ENCODE measurements at regions not wholly inside any gene's neighbourhood (a gene's known extent, or its start where the extent isn't known, plus 50 kb on each side); places are given as distances from the start of the nearest gene placed in this dataset.

GRCh38 chr12:22115711-22116110 is 69.7 kb downstream of the CMAS start:
- H3K4me3 ChIP-seq, result no peak overlapping the region
- no peak overlapping the region for H3K27ac ChIP-seq (ENCODE audit: control insufficient read depth, insufficient read depth)
- no peak overlapping the region for H2AFZ ChIP-seq (ENCODE audit: control insufficient read depth, low read depth, low read length)
- H3K9ac ChIP-seq (ENCODE audit: control insufficient read depth, insufficient read depth, low read length), result no peak overlapping the region
- WGBS (ENCODE audit: insufficient coverage, insufficient replicate concordance, low lambda C conversion rate, missing lambda C conversion rate), result 33% methylated on average over 4 of the region's 4 CpGs
- no peaks in the 10 kb centered on the region for H3K9me3 ChIP-seq (replicated peaks; ENCODE audit: control insufficient read depth, insufficient read depth, low read length)
- TF ChIP-seq BMI1 (IDR thresholded peaks at IDR 0.05; ENCODE audit: borderline replicate concordance) (no peak), ZNF592 (IDR thresholded peaks at IDR 0.05) (no peak), HDAC6 (IDR thresholded peaks at IDR 0.05; ENCODE audit: unreplicated experiment) (no peak), EGR1 (IDR thresholded peaks at IDR 0.05; ENCODE audit: borderline replicate concordance in 1 of 2, low read depth in 2 of 2, low read length in 2 of 2) (no peak), SUPT20H (IDR thresholded peaks at IDR 0.05; ENCODE audit: borderline replicate concordance, control insufficient read depth, low read depth, low read length) (no peak), E2F8 (IDR thresholded peaks at IDR 0.05; ENCODE audit: low read depth, partially characterized antibody) (no peak), PAX5 (IDR thresholded peaks at IDR 0.05; ENCODE audit: borderline replicate concordance, low read depth, low read length) (no peak), KDM1A (IDR thresholded peaks at IDR 0.05; ENCODE audit: borderline replicate concordance) (no peak), TARDBP (IDR thresholded peaks at IDR 0.05; ENCODE audit: borderline replicate concordance) (no peak), GABPA (IDR thresholded peaks at IDR 0.05; ENCODE audit: low read depth) (no peak), RFX5 (IDR thresholded peaks at IDR 0.05; ENCODE audit: low read depth, low read length) (no peak), SREBF2 (IDR thresholded peaks at IDR 0.05; ENCODE audit: low read length) (no peak), ATF7 (IDR thresholded peaks at IDR 0.05; ENCODE audit: low read depth) (no peak), CEBPZ (IDR thresholded peaks at IDR 0.05; ENCODE audit: low read depth, low read length) (no peak), POU2F2 (IDR thresholded peaks at IDR 0.05; ENCODE audit: borderline replicate concordance, low read depth, low read length) (no peak), ETV6 (conservative IDR thresholded peaks at IDR 0.05 in 1 of 2, IDR thresholded peaks at IDR 0.05 in 1 of 2; ENCODE audit: borderline replicate concordance in 1 of 2, low read depth in 1 of 2) (no peak)
- no peaks in the 10 kb centered on the region for H3K79me2 ChIP-seq (ENCODE audit: control insufficient read depth, insufficient read depth, low read length)
- no peaks in the 10 kb centered on the region for H3K4me1 ChIP-seq (ENCODE audit: control insufficient read depth, insufficient read depth, low read length)
- no peaks in the 10 kb centered on the region for H3K36me3 ChIP-seq (ENCODE audit: control insufficient read depth in 2 of 2, insufficient read depth in 2 of 2, low read length in 1 of 2)
- POLR2A ChIA-PET, result no interaction called here
- RAD21 ChIA-PET (ENCODE audit: unreplicated experiment), result no interaction called here
- no peak overlapping the region for H3K4me2 ChIP-seq (ENCODE audit: control insufficient read depth, insufficient read depth)
- H3K27me3 ChIP-seq (replicated peaks in 1 of 2; ENCODE audit: control insufficient read depth in 2 of 2, insufficient read depth in 2 of 2, low read length in 1 of 2), result no peaks in the 10 kb centered on the region
- FAIRE-seq (no peak), ATAC-seq (no peak), DNase-seq (ENCODE audit: low read depth, low spot score) (no peak)
- in situ Hi-C loops (cut with MboI), result no loop called here
- CTCF ChIA-PET, result no interaction called here
- no peaks in the 10 kb centered on the region for H4K20me1 ChIP-seq (ENCODE audit: control insufficient read depth, insufficient read depth)
- BruUV-seq (replicated peaks), result no TSS peak
- SMC1A ChIA-PET (ENCODE audit: uncharacterized antibody, unreplicated experiment), result no interaction called here
- intact Hi-C loops (cut with micrococcal nuclease; ENCODE audit: unreplicated experiment), result no loop called here

Measured in GM12878 (cell line).